HG02973 (cell line): ENCODE measurements at regions not wholly inside any gene's neighbourhood (a gene's known extent, or its start where the extent isn't known, plus 50 kb on each side); places are given as distances from the start of the nearest gene placed in this dataset.

ENCODE experiments used
- ATAC-seq: cut with Tn5 transposase; IDR thresholded peaks from one replicate; pipeline ENCODE4 v1.9.1; 2021; ENCODE audit warnings: moderate library complexity; ENCODE audit not compliant: unreplicated experiment

- ATAC-seq, result no peak
Observed at GRCh38 chr1:10960411-10961299, 51.8 kb upstream of the TARDBP start.

GRCh38 chr1:10961300-10961833 lies 51.1 kb upstream of the TARDBP start:
- ATAC-seq, result no peak

- no peak for ATAC-seq
Observed at GRCh38 chr1:10962483-10962882, 50.0 kb upstream of the TARDBP start.
